ENCODE measurements at regions not wholly inside any gene's neighbourhood (a gene's known extent, or its start where the extent isn't known, plus 50 kb on each side); places are given as distances from the start of the nearest gene placed in this dataset.

GRCh38 chr11:15864026-15864805, 492.1 kb downstream of the SOX6 start:
- TF ChIP-seq, protein P1, sequence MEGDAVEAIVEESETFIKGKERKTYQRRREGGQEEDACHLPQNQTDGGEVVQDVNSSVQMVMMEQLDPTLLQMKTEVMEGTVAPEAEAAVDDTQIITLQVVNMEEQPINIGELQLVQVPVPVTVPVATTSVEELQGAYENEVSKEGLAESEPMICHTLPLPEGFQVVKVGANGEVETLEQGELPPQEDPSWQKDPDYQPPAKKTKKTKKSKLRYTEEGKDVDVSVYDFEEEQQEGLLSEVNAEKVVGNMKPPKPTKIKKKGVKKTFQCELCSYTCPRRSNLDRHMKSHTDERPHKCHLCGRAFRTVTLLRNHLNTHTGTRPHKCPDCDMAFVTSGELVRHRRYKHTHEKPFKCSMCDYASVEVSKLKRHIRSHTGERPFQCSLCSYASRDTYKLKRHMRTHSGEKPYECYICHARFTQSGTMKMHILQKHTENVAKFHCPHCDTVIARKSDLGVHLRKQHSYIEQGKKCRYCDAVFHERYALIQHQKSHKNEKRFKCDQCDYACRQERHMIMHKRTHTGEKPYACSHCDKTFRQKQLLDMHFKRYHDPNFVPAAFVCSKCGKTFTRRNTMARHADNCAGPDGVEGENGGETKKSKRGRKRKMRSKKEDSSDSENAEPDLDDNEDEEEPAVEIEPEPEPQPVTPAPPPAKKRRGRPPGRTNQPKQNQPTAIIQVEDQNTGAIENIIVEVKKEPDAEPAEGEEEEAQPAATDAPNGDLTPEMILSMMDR (conservative IDR thresholded peaks at IDR 0.05; ENCODE audit: low read length) = no peak
- TF ChIP-seq EZH2phosphoT487 (IDR thresholded peaks at IDR 0.05; ENCODE audit: borderline replicate concordance) = no peak
